C1 segment of cervical spinal cord (tissue), 14 donors: ENCODE measurements at regions not wholly inside any gene's neighbourhood (a gene's known extent, or its start where the extent isn't known, plus 50 kb on each side); places are given as distances from the start of the nearest gene placed in this dataset.
"Not testable (repeated sequence)": the region's sequence is repeated elsewhere in the genome, so short reads cannot be mapped to it uniquely, and the experiment has no call there.

ENCODE experiments used
- DNase-seq, 14 donors: peaks; one replicate each; lab custom pipeline; 2025; lab: John Stamatoyannopoulos, UW

GRCh38 chr11:69884751-69885150 lies 65.5 kb upstream of the FGF3 start:
- DNase-seq = no peak

GRCh38 chr11:69887330-69887729 lies 68.1 kb upstream of the FGF3 start:
- no peak for DNase-seq

- DNase-seq = no peak
Measured at GRCh38 chr11:69887841-69888427, 68.7 kb upstream of the FGF3 start.

GRCh38 chr11:69888483-69889181 lies 69.4 kb upstream of the FGF3 start:
- peak in 9 of 14 donors; percentile 2 to 50 (median 13) for DNase-seq

- no peak for DNase-seq
Measured at GRCh38 chr11:69889400-69890318, 70.4 kb upstream of the FGF3 start.

- DNase-seq = no peak
Measured at GRCh38 chr11:69890476-69890875, 71.3 kb upstream of the FGF3 start.

- no peak for DNase-seq
Measured at GRCh38 chr11:69891421-69892236, 72.4 kb upstream of the FGF3 start.

GRCh38 chr11:69892237-69892985 lies 73.2 kb upstream of the FGF3 start:
- no peak for DNase-seq

GRCh38 chr11:69892986-69893555 lies 73.9 kb upstream of the FGF3 start:
- peak in 1 of 14 donors; percentile 89 for DNase-seq

- DNase-seq = no peak
Measured at GRCh38 chr11:69893631-69894030, 74.4 kb upstream of the FGF3 start.

GRCh38 chr11:69894181-69894611 lies 75.0 kb upstream of the FGF3 start:
- DNase-seq = peak in 1 of 14 donors; percentile 19

GRCh38 chr11:69894648-69895047 lies 75.4 kb upstream of the FGF3 start:
- no peak for DNase-seq

GRCh38 chr11:69896250-69896649 lies 77.0 kb upstream of the FGF3 start:
- no peak for DNase-seq

- DNase-seq = no peak
Measured at GRCh38 chr11:69898123-69898522, 78.9 kb upstream of the FGF3 start.

- no peak for DNase-seq
Measured at GRCh38 chr11:69899957-69900821, 81.0 kb upstream of the FGF3 start.

- not testable (repeated sequence) for DNase-seq
Measured at GRCh38 chr11:69900822-69901302, 81.6 kb upstream of the FGF3 start.

- no peak for DNase-seq
Measured at GRCh38 chr11:69902337-69902736, 83.1 kb upstream of the FGF3 start.

GRCh38 chr11:69903211-69903610 lies 84.0 kb upstream of the FGF3 start:
- no peak for DNase-seq
